Nephron (organoid): ENCODE measurements at regions not wholly inside any gene's neighbourhood (a gene's known extent, or its start where the extent isn't known, plus 50 kb on each side); places are given as distances from the start of the nearest gene placed in this dataset.

Source experiments
- H3K27ac Mint-ChIP-seq, 3 experiments: 2 replicates each; pipeline ENCODE4 v1.8.0; 2020; ENCODE audit warnings: mixed read lengths in 3 of 3, mild to moderate bottlenecking in 2 of 3, moderate library complexity in 1 of 3
- H3K27me3 Mint-ChIP-seq: 2 replicates; pipeline ENCODE4 v1.8.0; 2021; ENCODE audit warnings: low read depth, mild to moderate bottlenecking, moderate library complexity, mixed read lengths
- H3K36me3 Mint-ChIP-seq: 2 replicates; pipeline ENCODE4 v1.8.0; 2020; ENCODE audit warnings: low read depth, mixed read lengths
- H3K4me1 Mint-ChIP-seq: 2 replicates; pipeline ENCODE4 v1.8.0; 2020; ENCODE audit warnings: mixed read lengths
- H3K4me3 Mint-ChIP-seq, 3 experiments: 2 replicates each; pipeline ENCODE4 v1.8.0; 2020; ENCODE audit warnings: mild to moderate bottlenecking in 3 of 3, mixed read lengths in 3 of 3, moderate library complexity in 2 of 3
- H3K9me3 Mint-ChIP-seq: 2 replicates; pipeline ENCODE4 v1.8.0; 2020; ENCODE audit warnings: mixed read lengths
- TF ChIP-seq, protein P1 (sequence below), 3 experiments: fragments of 200-600 bp; sonication (generic); IDR thresholded peaks; one replicate each; pipeline ENCODE4 v1.5.0; 2021; ENCODE audit warnings: antibody characterized with exemption in 3 of 3; ENCODE audit not compliant: unreplicated experiment in 3 of 3

DNA sequence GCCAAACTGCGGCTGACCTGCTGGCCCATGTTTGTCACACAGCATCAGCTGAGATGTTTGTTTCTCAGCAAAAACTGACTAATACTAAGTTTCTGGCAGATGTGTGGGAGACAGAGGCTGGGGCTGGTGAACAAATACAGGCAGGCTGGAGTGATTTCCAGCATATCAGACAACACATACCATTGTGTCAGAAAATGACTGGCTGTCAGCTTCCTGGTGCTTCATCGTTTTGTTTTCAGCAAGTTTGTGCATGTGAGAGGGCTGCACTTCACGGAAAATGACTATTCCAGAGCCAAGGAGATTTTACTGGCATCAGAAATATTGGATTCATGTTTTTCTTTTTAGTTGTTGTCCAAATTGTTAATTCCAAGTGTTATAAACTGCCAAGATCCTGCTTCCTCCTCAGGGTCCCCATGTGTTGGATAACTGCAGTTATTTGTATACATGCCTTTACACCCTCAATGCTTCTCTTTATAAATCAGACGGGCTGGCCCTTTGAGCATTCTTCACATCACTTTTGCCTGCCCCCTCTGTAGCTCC lies 145.7 kb downstream of the GALC start:
- H3K36me3 Mint-ChIP-seq = no peaks in the 10 kb centered on the region
- H3K4me3 Mint-ChIP-seq = no peak overlapping the region
- TF ChIP-seq, protein P1, sequence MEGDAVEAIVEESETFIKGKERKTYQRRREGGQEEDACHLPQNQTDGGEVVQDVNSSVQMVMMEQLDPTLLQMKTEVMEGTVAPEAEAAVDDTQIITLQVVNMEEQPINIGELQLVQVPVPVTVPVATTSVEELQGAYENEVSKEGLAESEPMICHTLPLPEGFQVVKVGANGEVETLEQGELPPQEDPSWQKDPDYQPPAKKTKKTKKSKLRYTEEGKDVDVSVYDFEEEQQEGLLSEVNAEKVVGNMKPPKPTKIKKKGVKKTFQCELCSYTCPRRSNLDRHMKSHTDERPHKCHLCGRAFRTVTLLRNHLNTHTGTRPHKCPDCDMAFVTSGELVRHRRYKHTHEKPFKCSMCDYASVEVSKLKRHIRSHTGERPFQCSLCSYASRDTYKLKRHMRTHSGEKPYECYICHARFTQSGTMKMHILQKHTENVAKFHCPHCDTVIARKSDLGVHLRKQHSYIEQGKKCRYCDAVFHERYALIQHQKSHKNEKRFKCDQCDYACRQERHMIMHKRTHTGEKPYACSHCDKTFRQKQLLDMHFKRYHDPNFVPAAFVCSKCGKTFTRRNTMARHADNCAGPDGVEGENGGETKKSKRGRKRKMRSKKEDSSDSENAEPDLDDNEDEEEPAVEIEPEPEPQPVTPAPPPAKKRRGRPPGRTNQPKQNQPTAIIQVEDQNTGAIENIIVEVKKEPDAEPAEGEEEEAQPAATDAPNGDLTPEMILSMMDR (IDR thresholded peaks at IDR 0.05; ENCODE audit: unreplicated experiment in 3 of 3) = no peak

DNA sequence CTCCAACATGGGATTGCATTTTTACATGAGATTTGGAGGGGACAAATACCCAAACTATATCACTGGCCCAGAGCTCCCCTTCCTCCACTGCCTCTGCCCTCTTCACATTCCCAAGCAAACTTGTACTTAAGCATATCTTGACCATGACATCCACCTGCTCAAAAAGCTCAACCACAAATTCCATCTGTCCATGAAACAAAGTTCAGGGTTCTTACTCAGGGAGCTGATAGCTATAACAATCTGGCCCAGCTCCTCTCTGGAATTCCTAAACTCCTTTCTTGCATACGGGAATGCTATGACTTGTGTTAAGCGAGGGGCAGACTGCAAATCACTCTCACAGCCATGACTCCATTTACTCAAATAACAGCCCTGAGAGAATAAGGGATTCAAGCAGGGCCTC lies 152.1 kb downstream of the GALC start:
- Mint-ChIP-seq H3K4me3 (no peak overlapping the region), H3K27me3 (no peaks in the 10 kb centered on the region), H3K27ac (peak overlapping the region; percentile 13 to 81 (median 68)), H3K9me3 (peaks cover 6% of the 10 kb centered on the region), H3K4me1 (peaks cover 9% of the 10 kb centered on the region), H3K36me3 (no peaks in the 10 kb centered on the region)
- TF ChIP-seq, protein P1 (IDR thresholded peaks at IDR 0.05; ENCODE audit: unreplicated experiment in 3 of 3) = no peak

More for the DNA sequence above, 145.7 kb downstream of the GALC start:
- peaks cover 3% of the 10 kb centered on the region for H3K9me3 Mint-ChIP-seq
- H3K27me3 Mint-ChIP-seq = peaks cover 3% of the 10 kb centered on the region
- H3K27ac Mint-ChIP-seq = no peak overlapping the region
- no peaks in the 10 kb centered on the region for H3K4me1 Mint-ChIP-seq

DNA sequence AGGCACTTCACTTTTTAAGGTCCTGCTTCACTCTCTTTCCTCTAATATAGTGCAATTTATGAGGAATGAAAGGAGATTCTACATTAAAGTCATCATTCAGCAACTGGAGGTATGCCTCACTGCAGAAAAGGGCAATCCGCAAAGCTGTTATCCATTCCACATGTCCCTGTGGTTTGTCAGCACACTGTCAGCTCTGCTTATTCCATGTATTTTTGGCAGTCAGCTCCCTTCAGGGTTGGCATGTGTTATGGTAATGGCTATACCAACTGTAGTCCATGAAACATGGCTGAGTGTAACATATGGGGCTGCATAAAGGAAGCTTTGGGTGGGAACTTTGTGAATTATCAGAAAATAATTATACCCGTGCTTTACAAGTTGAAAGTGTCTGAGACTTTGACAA lies 154.1 kb downstream of the GALC start:
- no peaks in the 10 kb centered on the region for H3K36me3 Mint-ChIP-seq
- no peak overlapping the region for H3K27ac Mint-ChIP-seq
- TF ChIP-seq, protein P1 (IDR thresholded peaks at IDR 0.05; ENCODE audit: unreplicated experiment in 3 of 3) = no peak
- no peak overlapping the region for H3K4me3 Mint-ChIP-seq
- no peaks in the 10 kb centered on the region for H3K27me3 Mint-ChIP-seq
- H3K4me1 Mint-ChIP-seq = peaks cover 9% of the 10 kb centered on the region
- peaks cover 8% of the 10 kb centered on the region for H3K9me3 Mint-ChIP-seq

DNA sequence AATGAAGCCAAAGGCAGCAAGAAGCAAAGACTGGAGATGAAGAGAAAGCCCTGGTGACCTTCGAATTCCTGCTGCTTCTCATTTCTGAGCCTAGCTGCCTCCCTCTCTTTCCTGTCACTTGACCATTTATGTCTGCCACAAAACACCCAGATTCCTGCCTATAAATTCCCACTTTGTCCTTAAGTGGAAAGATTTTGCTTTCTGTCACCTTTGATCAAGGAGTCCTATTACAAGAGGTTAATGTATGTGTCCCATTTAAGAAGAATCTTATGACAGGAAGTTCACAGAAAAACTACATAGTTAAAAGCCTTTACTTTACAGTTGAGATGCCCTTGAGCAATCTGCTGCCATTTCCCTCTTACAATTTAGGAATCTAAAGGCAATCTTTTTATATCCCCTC lies 155.7 kb downstream of the GALC start:
- H3K4me1 Mint-ChIP-seq = peaks cover 9% of the 10 kb centered on the region
- TF ChIP-seq, protein P1 (IDR thresholded peaks at IDR 0.05; ENCODE audit: unreplicated experiment in 3 of 3) = no peak
- no peaks in the 10 kb centered on the region for H3K36me3 Mint-ChIP-seq
- peaks cover 14% of the 10 kb centered on the region for H3K9me3 Mint-ChIP-seq
- no peaks in the 10 kb centered on the region for H3K27me3 Mint-ChIP-seq
- no peak overlapping the region for H3K27ac Mint-ChIP-seq
- no peak overlapping the region for H3K4me3 Mint-ChIP-seq

DNA sequence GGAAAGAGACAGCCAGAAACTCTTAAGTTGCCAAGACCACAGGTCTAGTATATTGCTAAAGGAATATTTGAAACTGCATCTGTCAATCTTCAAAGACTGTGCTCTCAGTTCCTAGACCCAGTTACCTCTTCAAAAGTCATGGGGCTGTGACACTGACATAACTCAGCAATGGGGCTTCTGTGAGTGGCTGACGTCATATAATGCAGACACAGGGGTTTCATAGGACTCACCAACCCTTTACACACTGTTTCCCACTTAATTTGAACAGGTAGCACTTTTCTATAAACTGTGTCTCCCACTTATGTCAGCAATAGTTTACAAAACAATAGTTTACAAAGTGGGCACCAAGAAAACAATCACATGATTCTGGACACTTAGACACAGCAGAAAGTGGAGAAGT lies 158.4 kb downstream of the GALC start:
- TF ChIP-seq, protein P1 (IDR thresholded peaks at IDR 0.05; ENCODE audit: unreplicated experiment in 3 of 3) = no peak
- H3K4me1 Mint-ChIP-seq = no peaks in the 10 kb centered on the region
- no peak overlapping the region for H3K4me3 Mint-ChIP-seq
- no peak overlapping the region for H3K27ac Mint-ChIP-seq
- no peaks in the 10 kb centered on the region for H3K36me3 Mint-ChIP-seq
- H3K9me3 Mint-ChIP-seq = peaks cover 13% of the 10 kb centered on the region
- H3K27me3 Mint-ChIP-seq = no peaks in the 10 kb centered on the region

DNA sequence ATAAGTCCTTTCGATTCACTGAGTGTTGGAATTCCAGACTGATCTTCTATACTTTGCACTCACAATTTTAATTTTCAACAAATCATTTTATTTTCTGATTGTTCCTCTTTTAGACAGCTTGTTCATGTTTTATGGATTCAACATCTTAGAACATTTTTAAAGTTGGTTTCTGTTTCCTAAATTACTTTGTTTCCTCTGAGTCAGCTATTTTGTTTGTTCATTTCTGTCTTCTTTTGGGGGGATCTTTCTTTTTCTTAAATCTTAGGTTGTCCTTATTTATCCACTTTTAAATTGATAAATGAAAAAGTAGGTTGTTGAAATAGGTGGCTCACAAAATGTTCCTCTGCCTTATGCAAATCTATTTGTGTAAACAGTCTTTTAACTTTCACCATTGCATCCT lies 160.0 kb downstream of the GALC start:
- H3K27ac Mint-ChIP-seq = no peak overlapping the region
- H3K4me3 Mint-ChIP-seq = no peak overlapping the region
- H3K27me3 Mint-ChIP-seq = no peaks in the 10 kb centered on the region
- no peaks in the 10 kb centered on the region for H3K36me3 Mint-ChIP-seq
- TF ChIP-seq, protein P1 (IDR thresholded peaks at IDR 0.05; ENCODE audit: unreplicated experiment in 3 of 3) = no peak
- no peaks in the 10 kb centered on the region for H3K4me1 Mint-ChIP-seq
- H3K9me3 Mint-ChIP-seq = peaks cover 13% of the 10 kb centered on the region
